Spleen (tissue), 7 donors: ENCODE measurements at regions not wholly inside any gene's neighbourhood (a gene's known extent, or its start where the extent isn't known, plus 50 kb on each side); places are given as distances from the start of the nearest gene placed in this dataset.

Experiments used
- CTCF ChIP-seq, 11 experiments: fragments of 200-600 bp in 7 of 11; fragments of 450-650 bp in 4 of 11; sonication (generic) in 4 of 11; IDR thresholded peaks in 8 of 11; conservative IDR thresholded peaks in 3 of 11; 1 replicate in 7 of 11; 2 replicates in 4 of 11; pipeline versions ENCODE4 v1.4.0 to v1.8.0; 2016 to 2021; ENCODE audit warnings: antibody characterized with exemption in 11 of 11, inconsistent platforms in 4 of 11, mild to moderate bottlenecking in 1 of 11
- POLR2A ChIP-seq, 3 donors: fragments of 450-650 bp; IDR thresholded peaks; one replicate each; pipeline ENCODE4 v1.5.1; 2017; ENCODE audit warnings: antibody characterized with exemption in 3 of 3, mild to moderate bottlenecking in 1 of 3
- POLR2AphosphoS5 ChIP-seq, 3 donors: sonication (generic); formaldehyde crosslinking; IDR thresholded peaks; one replicate each; pipeline ENCODE4 v1.5.1; 2017; ENCODE audit warnings: antibody characterized with exemption in 3 of 3
- donor health status: DM: no; HTN: no; CAD: no; lungs with moderate emphysema.
- donor health status: DM: no; HTN: no; CAD: no.
- donor health status: DM: no; HTN: no; CAD: no.

DNA sequence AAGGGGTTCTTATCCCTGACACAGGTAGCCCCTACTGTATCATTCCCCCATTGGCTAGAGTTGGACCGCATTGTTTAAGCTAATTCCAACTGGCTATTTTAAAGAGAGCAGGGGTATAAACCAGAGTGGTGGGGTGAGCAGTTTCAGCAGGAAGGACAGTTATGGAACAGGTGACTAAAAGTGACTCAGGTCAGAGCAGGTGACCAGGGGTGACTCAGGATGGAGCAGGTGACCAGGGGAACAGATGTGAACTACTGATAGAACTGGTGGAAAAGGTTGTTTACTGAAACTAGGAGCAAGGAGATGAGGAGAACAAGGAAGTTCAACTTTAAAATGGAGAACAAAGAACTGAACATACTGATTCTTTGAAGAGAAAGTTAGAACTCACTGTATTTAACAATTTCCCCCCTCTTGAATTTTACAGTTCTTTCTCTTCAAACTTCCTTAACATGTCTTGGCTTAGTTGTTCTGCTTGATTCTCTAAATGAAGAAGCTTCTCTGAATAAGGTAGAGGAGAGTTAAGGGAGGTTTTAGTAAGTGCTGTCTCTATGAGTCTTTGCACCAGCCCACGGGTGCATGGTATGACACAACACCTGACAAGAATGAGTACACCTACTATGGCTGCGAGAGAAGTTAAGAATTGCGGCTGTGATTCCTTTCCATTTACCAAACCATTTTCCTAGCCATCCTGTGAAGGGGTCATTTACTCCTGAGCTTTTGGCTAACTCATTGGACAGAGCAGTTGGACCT is 83.4 kb upstream of the WNT7A start:
- TF ChIP-seq CTCF (IDR thresholded peaks at IDR 0.05 in 8 of 11, conservative IDR thresholded peaks at IDR 0.05 in 3 of 11) (no peak), POLR2AphosphoS5 (IDR thresholded peaks at IDR 0.05) (no peak), POLR2A (IDR thresholded peaks at IDR 0.05) (no peak)
